K562 (cell line): ENCODE measurements at regions not wholly inside any gene's neighbourhood (a gene's known extent, or its start where the extent isn't known, plus 50 kb on each side); places are given as distances from the start of the nearest gene placed in this dataset.

Experiments
- E2F4 ChIP-seq: sonication (generic); formaldehyde crosslinking; IDR thresholded peaks from 2 replicates; pipeline ENCODE4 v1.8.0; 2022; ENCODE audit warnings: mild to moderate bottlenecking, low read depth, missing genetic modification reagents
- GABPA ChIP-seq: fragments of 200-800 bp; sonication (Bioruptor generic); conservative IDR thresholded peaks from 2 replicates; pipeline ENCODE4 v1.6.1; 2016; ENCODE audit warnings: low read depth, missing genetic modification characterization, missing compliant biosample characterization
- MBD2 ChIP-seq: sonication (generic); IDR thresholded peaks from 2 replicates; pipeline ENCODE4 v1.6.1; 2016; ENCODE audit warnings: low read depth, borderline replicate concordance
- NR2C2 ChIP-seq, 2 experiments: fragments of 200-800 bp in 1 of 2; sonication (Bioruptor generic) in 1 of 2; sonication (generic) in 1 of 2; formaldehyde crosslinking in 1 of 2; IDR thresholded peaks; 2 replicates each; pipeline versions ENCODE4 v1.6.1 to v1.8.0; 2016 to 2022; ENCODE audit warnings: mild to moderate bottlenecking in 1 of 2, missing compliant biosample characterization in 1 of 2, missing genetic modification characterization in 1 of 2, missing genetic modification reagents in 1 of 2
- ZBTB40 ChIP-seq, 2 experiments: fragments of 450-650 bp in 1 of 2; sonication (generic) in 1 of 2; formaldehyde crosslinking in 1 of 2; IDR thresholded peaks; 2 replicates each; pipeline versions ENCODE4 v1.7.1 to v1.9.0; 2016 to 2022; ENCODE audit warnings: inconsistent platforms in 1 of 2, mild to moderate bottlenecking in 1 of 2, missing genetic modification reagents in 1 of 2
- ZFP30 ChIP-seq: fragments of 250-450 bp; sonication (Bioruptor Pico); IDR thresholded peaks from 2 replicates; pipeline ENCODE4 v1.8.0; 2022; ENCODE audit warnings: moderate library complexity, mild to moderate bottlenecking, inconsistent platforms, borderline replicate concordance
- TF ChIP-seq, protein P1 (sequence below): fragments of 200-800 bp; sonication (Bioruptor generic); IDR thresholded peaks from 2 replicates; pipeline ENCODE4 v1.6.1; 2017; ENCODE audit warnings: missing genetic modification characterization, missing compliant biosample characterization
- TF ChIP-seq, protein P2 (sequence below): fragments of 450-650 bp; IDR thresholded peaks from 2 replicates; pipeline ENCODE4 v1.6.1; 2016; ENCODE audit warnings: low read depth, mild to moderate bottlenecking, moderate library complexity
- TF ChIP-seq, protein P3 (sequence below): fragments of 250-450 bp; sonication (Bioruptor Pico); IDR thresholded peaks from 2 replicates; pipeline ENCODE4 v1.8.0; 2022; ENCODE audit warnings: inconsistent platforms

- no peak for TF ChIP-seq E2F4
- no peak for TF ChIP-seq MBD2
- TF ChIP-seq ZBTB40 (IDR thresholded peaks at IDR 0.05), result no peak
- TF ChIP-seq ZBTB40 (CRISPR knock-in tag; IDR thresholded peaks at IDR 0.05), result no peak
- TF ChIP-seq, protein P1, sequence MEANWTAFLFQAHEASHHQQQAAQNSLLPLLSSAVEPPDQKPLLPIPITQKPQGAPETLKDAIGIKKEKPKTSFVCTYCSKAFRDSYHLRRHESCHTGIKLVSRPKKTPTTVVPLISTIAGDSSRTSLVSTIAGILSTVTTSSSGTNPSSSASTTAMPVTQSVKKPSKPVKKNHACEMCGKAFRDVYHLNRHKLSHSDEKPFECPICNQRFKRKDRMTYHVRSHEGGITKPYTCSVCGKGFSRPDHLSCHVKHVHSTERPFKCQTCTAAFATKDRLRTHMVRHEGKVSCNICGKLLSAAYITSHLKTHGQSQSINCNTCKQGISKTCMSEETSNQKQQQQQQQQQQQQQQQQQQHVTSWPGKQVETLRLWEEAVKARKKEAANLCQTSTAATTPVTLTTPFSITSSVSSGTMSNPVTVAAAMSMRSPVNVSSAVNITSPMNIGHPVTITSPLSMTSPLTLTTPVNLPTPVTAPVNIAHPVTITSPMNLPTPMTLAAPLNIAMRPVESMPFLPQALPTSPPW, result no peak
- TF ChIP-seq, protein P2, sequence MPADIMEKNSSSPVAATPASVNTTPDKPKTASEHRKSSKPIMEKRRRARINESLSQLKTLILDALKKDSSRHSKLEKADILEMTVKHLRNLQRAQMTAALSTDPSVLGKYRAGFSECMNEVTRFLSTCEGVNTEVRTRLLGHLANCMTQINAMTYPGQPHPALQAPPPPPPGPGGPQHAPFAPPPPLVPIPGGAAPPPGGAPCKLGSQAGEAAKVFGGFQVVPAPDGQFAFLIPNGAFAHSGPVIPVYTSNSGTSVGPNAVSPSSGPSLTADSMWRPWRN, result no peak
- TF ChIP-seq GABPA, result peak; percentile 45; the same call in 1 of the 2 replicates
- TF ChIP-seq, protein P3, sequence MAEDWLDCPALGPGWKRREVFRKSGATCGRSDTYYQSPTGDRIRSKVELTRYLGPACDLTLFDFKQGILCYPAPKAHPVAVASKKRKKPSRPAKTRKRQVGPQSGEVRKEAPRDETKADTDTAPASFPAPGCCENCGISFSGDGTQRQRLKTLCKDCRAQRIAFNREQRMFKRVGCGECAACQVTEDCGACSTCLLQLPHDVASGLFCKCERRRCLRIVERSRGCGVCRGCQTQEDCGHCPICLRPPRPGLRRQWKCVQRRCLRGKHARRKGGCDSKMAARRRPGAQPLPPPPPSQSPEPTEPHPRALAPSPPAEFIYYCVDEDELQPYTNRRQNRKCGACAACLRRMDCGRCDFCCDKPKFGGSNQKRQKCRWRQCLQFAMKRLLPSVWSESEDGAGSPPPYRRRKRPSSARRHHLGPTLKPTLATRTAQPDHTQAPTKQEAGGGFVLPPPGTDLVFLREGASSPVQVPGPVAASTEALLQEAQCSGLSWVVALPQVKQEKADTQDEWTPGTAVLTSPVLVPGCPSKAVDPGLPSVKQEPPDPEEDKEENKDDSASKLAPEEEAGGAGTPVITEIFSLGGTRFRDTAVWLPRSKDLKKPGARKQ (CRISPR knock-in tag), result no peak
- TF ChIP-seq ZFP30, result no peak
- TF ChIP-seq NR2C2 (CRISPR knock-in tag; IDR thresholded peaks at IDR 0.05), result no peak
- peak; percentile 60; the same call in 1 of the 2 replicates for TF ChIP-seq NR2C2 (tag; IDR thresholded peaks at IDR 0.05)
Observed at GRCh38 chr16:86387468-86388440, 122.6 kb upstream of the FOXF1 start (continued).
